GM19395 (cell line): ENCODE measurements at regions not wholly inside any gene's neighbourhood (a gene's known extent, or its start where the extent isn't known, plus 50 kb on each side); places are given as distances from the start of the nearest gene placed in this dataset.
A peak's percentile ranks its signal among the peaks of the same experiment; 100 is the strongest.
"Not testable (repeated sequence)": the region's sequence is repeated elsewhere in the genome, so short reads cannot be mapped to it uniquely, and the experiment has no call there.

Source experiments
- ATAC-seq: cut with Tn5 transposase; IDR thresholded peaks from one replicate; pipeline ENCODE4 v1.9.1; 2021; ENCODE audit warnings: mild to moderate bottlenecking, moderate library complexity; ENCODE audit not compliant: unreplicated experiment

- no peak for ATAC-seq
Observed at GRCh38 chr14:22221508-22221907, 367.5 kb downstream of the DAD1 start.

- ATAC-seq = no peak
Observed at GRCh38 chr14:22220427-22220826, 368.6 kb downstream of the DAD1 start.

GRCh38 chr14:22218728-22219127 lies 370.3 kb downstream of the DAD1 start:
- ATAC-seq = no peak

- no peak for ATAC-seq
Observed at GRCh38 chr14:22213120-22213519, 375.9 kb downstream of the DAD1 start.

- no peak for ATAC-seq
Observed at GRCh38 chr14:22210906-22211305, 378.1 kb downstream of the DAD1 start.

GRCh38 chr14:22210026-22210425 lies 379.0 kb downstream of the DAD1 start:
- no peak for ATAC-seq

GRCh38 chr14:22203036-22203435 lies 386.0 kb downstream of the DAD1 start:
- ATAC-seq = no peak

- ATAC-seq = no peak
Observed at GRCh38 chr14:22202313-22202712, 386.7 kb downstream of the DAD1 start.

- ATAC-seq = peak; percentile 80
Observed at GRCh38 chr14:22200977-22201605, 387.9 kb downstream of the DAD1 start.

- ATAC-seq = not testable (repeated sequence)
Observed at GRCh38 chr14:22200131-22200530, 388.9 kb downstream of the DAD1 start.

- ATAC-seq = no peak
Observed at GRCh38 chr14:22194664-22195063, 394.4 kb downstream of the DAD1 start.

- ATAC-seq = no peak
Observed at GRCh38 chr14:22190411-22191191, 398.4 kb downstream of the DAD1 start.

- ATAC-seq = no peak
Observed at GRCh38 chr14:22189881-22190280, 399.1 kb downstream of the DAD1 start.

GRCh38 chr14:22188318-22188717 lies 400.7 kb downstream of the DAD1 start:
- ATAC-seq = no peak

GRCh38 chr14:22185789-22186188 lies 403.2 kb downstream of the DAD1 start:
- no peak for ATAC-seq

- ATAC-seq = no peak
Observed at GRCh38 chr14:22185191-22185590, 403.8 kb downstream of the DAD1 start.

- ATAC-seq = no peak
Observed at GRCh38 chr14:22184830-22185168, 404.2 kb downstream of the DAD1 start.

GRCh38 chr14:22184157-22184829 lies 404.7 kb downstream of the DAD1 start:
- ATAC-seq = no peak

GRCh38 chr14:22180045-22180444 lies 409.0 kb downstream of the DAD1 start:
- no peak for ATAC-seq

- ATAC-seq = no peak
Observed at GRCh38 chr14:22179190-22179589, 409.8 kb downstream of the DAD1 start.

GRCh38 chr14:22178333-22178839 lies 410.6 kb downstream of the DAD1 start:
- ATAC-seq = peak; percentile 57

- ATAC-seq = peak; percentile 77
Observed at GRCh38 chr14:22177870-22178269, 411.2 kb downstream of the DAD1 start.
